ENCODE measurements at regions not wholly inside any gene's neighbourhood (a gene's known extent, or its start where the extent isn't known, plus 50 kb on each side); places are given as distances from the start of the nearest gene placed in this dataset.
"Not testable (repeated sequence)": the region's sequence is repeated elsewhere in the genome, so short reads cannot be mapped to it uniquely, and the experiment has no call there.

- no peak for DNase-seq
Observed at GRCh38 chr2:129923265-129924091, 56.0 kb upstream of the RAB6C start.

GRCh38 chr2:129924115-129924514 is 55.4 kb upstream of the RAB6C start:
- DNase-seq = not testable (repeated sequence)

- DNase-seq = no peak
Observed at GRCh38 chr2:129925381-129925780, 54.1 kb upstream of the RAB6C start.

GRCh38 chr2:129927696-129928095 is 51.8 kb upstream of the RAB6C start:
- DNase-seq = no peak

GRCh38 chr2:129929321-129930290 is 49.9 kb upstream of the RAB6C start:
- no peak for DNase-seq

All from T1000 (cell line).